ENCODE measurements at regions not wholly inside any gene's neighbourhood (a gene's known extent, or its start where the extent isn't known, plus 50 kb on each side); places are given as distances from the start of the nearest gene placed in this dataset.

DNA sequence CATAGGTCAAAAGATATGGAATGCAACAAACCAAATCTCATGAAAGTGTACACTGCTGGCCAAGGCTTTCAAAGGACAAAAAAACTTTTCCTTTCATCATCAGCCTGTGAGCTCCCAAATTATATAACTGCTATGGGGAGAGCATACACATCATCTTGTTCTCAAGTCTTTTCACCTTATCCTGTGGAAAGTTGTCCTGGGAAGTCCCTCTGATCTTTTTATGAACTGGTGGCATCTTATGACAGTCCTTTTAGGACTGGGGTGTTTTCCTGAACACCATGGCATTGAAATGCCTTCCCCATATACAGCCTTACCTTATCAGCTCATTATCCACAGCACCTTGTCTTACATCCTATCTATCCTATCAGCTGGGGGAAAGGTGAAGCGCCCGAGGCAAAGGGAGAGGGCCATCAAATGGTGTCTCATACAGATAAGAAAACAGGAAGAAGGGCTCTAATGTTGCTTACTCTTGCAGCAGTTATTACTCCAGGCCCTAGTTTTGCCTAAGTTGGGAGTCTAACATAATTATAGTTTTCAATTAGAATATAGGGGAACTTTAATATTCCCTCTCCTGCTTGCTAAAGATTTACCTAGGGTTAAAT, 61.5 kb upstream of the GOLIM4 start:
- DNase-seq = no peak
- H3K4me1 Mint-ChIP-seq (ENCODE audit: low read depth) = no peaks in the 10 kb centered on the region
- ATAC-seq = no peak
- no peak overlapping the region for H3K4me3 Mint-ChIP-seq
- no peaks in the 10 kb centered on the region for H3K36me3 Mint-ChIP-seq (ENCODE audit: insufficient read depth)
- H3K9me3 Mint-ChIP-seq = peaks cover 2% of the 10 kb centered on the region
- peaks cover 8% of the 10 kb centered on the region for H3K27me3 Mint-ChIP-seq (ENCODE audit: low read depth)

DNA sequence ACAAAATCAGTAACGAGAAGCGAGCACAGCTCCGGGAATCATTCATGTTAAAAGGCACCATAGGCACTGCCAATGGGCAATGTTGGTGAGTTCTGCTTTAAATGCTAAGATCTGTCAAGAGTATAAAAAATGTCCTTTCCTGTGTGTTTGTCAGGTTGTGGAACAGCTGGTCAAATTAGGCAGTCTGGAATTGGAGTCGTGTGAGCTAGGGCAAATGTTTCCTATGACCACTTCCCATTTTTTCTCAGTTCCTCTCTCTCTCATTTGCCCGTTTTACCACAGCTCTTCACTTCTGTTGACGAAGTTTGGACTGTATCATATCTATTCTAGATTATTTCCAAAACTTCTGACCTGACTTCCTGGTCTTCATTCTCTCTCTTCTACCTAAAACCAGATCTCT, 60.8 kb upstream of the GOLIM4 start:
- peaks cover 9% of the 10 kb centered on the region for H3K9me3 Mint-ChIP-seq
- H3K4me1 Mint-ChIP-seq (ENCODE audit: low read depth) = no peaks in the 10 kb centered on the region
- no peaks in the 10 kb centered on the region for H3K36me3 Mint-ChIP-seq (ENCODE audit: insufficient read depth)
- peaks cover 8% of the 10 kb centered on the region for H3K27me3 Mint-ChIP-seq (ENCODE audit: low read depth)
- ATAC-seq (no peak), DNase-seq (no peak)
- no peak overlapping the region for H3K4me3 Mint-ChIP-seq

DNA sequence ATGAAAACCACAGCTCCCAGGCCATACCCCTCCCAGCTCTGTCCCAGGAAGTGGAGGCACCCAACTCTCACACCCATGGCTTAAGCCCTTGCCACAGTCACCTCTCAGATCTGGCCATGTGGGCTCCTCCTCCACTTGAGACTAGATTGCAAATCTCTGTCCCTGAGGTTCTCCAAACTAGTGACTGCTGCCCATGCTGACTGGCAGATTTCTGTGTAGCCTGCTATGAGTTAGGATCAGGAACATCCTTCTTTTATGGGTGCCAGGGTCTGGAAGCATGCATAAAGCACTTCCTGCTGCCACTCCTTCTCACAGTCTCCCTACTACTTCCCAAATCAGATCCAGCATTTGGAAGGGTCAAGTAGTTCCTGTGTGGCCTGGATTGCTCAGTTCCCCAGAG, 59.6 kb upstream of the GOLIM4 start:
- ATAC-seq (no peak), DNase-seq (no peak)
- H3K27me3 Mint-ChIP-seq (ENCODE audit: low read depth) = peaks cover 8% of the 10 kb centered on the region
- H3K36me3 Mint-ChIP-seq (ENCODE audit: insufficient read depth) = no peaks in the 10 kb centered on the region
- H3K4me1 Mint-ChIP-seq (ENCODE audit: low read depth) = no peaks in the 10 kb centered on the region
- peaks cover 9% of the 10 kb centered on the region for H3K9me3 Mint-ChIP-seq
- no peak overlapping the region for H3K4me3 Mint-ChIP-seq

DNA sequence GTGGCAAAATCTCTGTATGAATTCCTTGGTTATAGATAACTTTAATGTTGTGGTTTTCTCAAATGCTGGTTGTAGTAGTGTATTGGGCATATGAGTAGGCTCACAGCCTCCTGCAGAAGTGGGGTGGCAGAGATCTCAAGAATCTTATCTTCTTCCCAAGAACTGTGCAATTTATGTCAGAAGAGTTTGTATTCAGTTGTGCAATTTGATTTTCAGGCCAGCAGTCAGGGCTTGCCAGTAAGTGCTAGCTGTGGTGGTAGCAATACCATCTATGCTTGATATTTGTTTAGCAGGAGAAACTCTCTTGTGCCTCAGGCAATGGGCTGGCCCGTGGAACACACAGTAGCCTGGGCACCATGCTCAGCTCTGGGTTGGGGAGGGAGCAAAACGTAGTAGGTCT, 58.4 kb upstream of the GOLIM4 start:
- DNase-seq (no peak), ATAC-seq (no peak)
- H3K36me3 Mint-ChIP-seq (ENCODE audit: insufficient read depth) = no peaks in the 10 kb centered on the region
- no peaks in the 10 kb centered on the region for H3K4me1 Mint-ChIP-seq (ENCODE audit: low read depth)
- peaks cover 9% of the 10 kb centered on the region for H3K9me3 Mint-ChIP-seq
- peaks cover 8% of the 10 kb centered on the region for H3K27me3 Mint-ChIP-seq (ENCODE audit: low read depth)
- no peak overlapping the region for H3K4me3 Mint-ChIP-seq

DNA sequence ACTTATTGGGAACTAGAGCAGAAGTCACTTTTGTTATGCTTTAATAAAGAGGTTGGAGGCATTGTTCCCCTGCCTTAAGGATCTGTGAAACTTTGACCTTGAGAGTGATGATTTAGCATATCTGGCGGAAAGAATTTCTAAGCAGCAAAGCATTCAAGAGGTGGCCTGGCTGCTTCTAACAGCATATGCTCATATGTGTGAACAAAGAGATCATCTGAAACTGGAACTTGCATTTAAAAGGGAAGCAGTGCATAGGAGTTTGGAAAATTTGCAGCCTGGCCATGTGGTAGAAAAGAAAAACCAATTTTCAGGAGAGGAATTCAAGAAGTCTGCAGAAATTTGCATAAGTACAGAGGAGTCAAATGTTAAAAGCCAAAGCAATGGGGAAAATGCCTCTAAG, 56.4 kb upstream of the GOLIM4 start:
- ATAC-seq = no peak
- no peak for DNase-seq
- peaks cover 9% of the 10 kb centered on the region for H3K9me3 Mint-ChIP-seq
- H3K36me3 Mint-ChIP-seq (ENCODE audit: insufficient read depth) = no peaks in the 10 kb centered on the region
- H3K27me3 Mint-ChIP-seq (ENCODE audit: low read depth) = peaks cover 6% of the 10 kb centered on the region
- H3K4me3 Mint-ChIP-seq = no peak overlapping the region
- H3K4me1 Mint-ChIP-seq (ENCODE audit: low read depth) = no peaks in the 10 kb centered on the region
